K562 (cell line): ENCODE measurements at regions not wholly inside any gene's neighbourhood (a gene's known extent, or its start where the extent isn't known, plus 50 kb on each side); places are given as distances from the start of the nearest gene placed in this dataset.

Experiments
- ATAC-seq: fragments of 200-7000 bp; cut with Tn5 transposase; 3 replicates; pipeline ENCODE4 v1.9.1; 2020; ENCODE audit warnings: moderate library complexity
- BruUV-seq: library from RNA; stranded (reverse); fragments of 400-500 nt; replicated peaks from 2 replicates; lab custom pipeline; 2021; lab: Mats Ljungman, UMichigan
- CTCF ChIA-PET: fragments of 300-600 bp; formaldehyde crosslinking; extraction: SDS; loops from one replicate; lab custom pipeline; 2021; ENCODE audit warnings: low intra/inter-chr PET ratio; lab: Yijun Ruan, JAX
- POLR2A ChIA-PET: fragments of 300-600, 350-650 bp; sonication (Branson Sonifier 250); formaldehyde crosslinking; extraction: SDS; loops from one replicate; lab custom pipeline; 2021; ENCODE audit warnings: antibody characterized with exemption, inconsistent platforms; lab: Yijun Ruan, JAX
- DNase-seq, 4 experiments: peaks; one replicate each; pipeline versions ENCODE4 v3.0.0 to v3.0.0-alpha.2; 2011 to 2018; ENCODE audit warnings: low spot score in 3 of 4, mixed read lengths in 3 of 4; ENCODE audit errors: extremely low read depth in 1 of 4
- FAIRE-seq: peaks from 2 replicates; lab custom pipeline; 2011; peaks lifted over from hg19 to GRCh38; lab: Jason Lieb, UNC
- H2AFZ ChIP-seq: 2 replicates; pipeline ENCODE4 v1.6.0; 2011; ENCODE audit warnings: low read depth, low read length, control low read depth, inconsistent platforms
- H3K27ac ChIP-seq: fragments of 200-600 bp; 3 replicates; pipeline ENCODE4 v1.8.0; 2011; ENCODE audit warnings: low read depth, mild to moderate bottlenecking, control low read depth, inconsistent platforms, low read length, moderate library complexity, mixed read lengths; ENCODE audit errors: extremely low read depth
- H3K27me3 ChIP-seq, 2 experiments: fragments of 300-600 bp in 1 of 2; 2 replicates in 1 of 2; 3 replicates in 1 of 2; pipeline versions ENCODE4 v1.6.0 to v1.8.0; 2011; ENCODE audit warnings: inconsistent platforms in 2 of 2, low read length in 2 of 2, mild to moderate bottlenecking in 1 of 2, mixed read lengths in 1 of 2, moderate library complexity in 1 of 2; ENCODE audit not compliant: control insufficient read depth in 2 of 2, insufficient read depth in 2 of 2
- H3K36me3 ChIP-seq: fragments of 300-600 bp; 3 replicates; pipeline ENCODE4 v1.8.0; 2011; ENCODE audit warnings: mild to moderate bottlenecking, low read length, inconsistent platforms; ENCODE audit not compliant: control insufficient read depth, insufficient read depth
- H3K4me1 ChIP-seq, 2 experiments: fragments of 200-600 bp in 1 of 2; replicated peaks in 1 of 2; 2 replicates in 1 of 2; 3 replicates in 1 of 2; pipeline versions ENCODE4 v1.5.1 to v1.8.0; 2011; ENCODE audit warnings: inconsistent platforms in 2 of 2, low read length in 2 of 2, mild to moderate bottlenecking in 1 of 2, mixed read lengths in 1 of 2, moderate library complexity in 1 of 2; ENCODE audit not compliant: control insufficient read depth in 2 of 2, insufficient read depth in 2 of 2
- H3K4me2 ChIP-seq: 2 replicates; pipeline ENCODE4 v1.6.1; 2011; ENCODE audit warnings: low read length, control low read depth, inconsistent platforms, mixed read lengths; ENCODE audit not compliant: insufficient read depth
- H3K4me3 ChIP-seq: fragments of 200-600 bp; sonication (generic), shearing (Covaris generic); 2 replicates; pipeline ENCODE4 v1.5.1; 2016; ENCODE audit warnings: control low read depth, inconsistent platforms
- H3K79me2 ChIP-seq: fragments of 200-600 bp; 3 replicates; pipeline ENCODE4 v1.8.0; 2011; ENCODE audit warnings: low read length, inconsistent platforms; ENCODE audit not compliant: control insufficient read depth, insufficient read depth
- H3K9ac ChIP-seq, 2 experiments: 2 replicates each; pipeline versions ENCODE4 v1.6.0 to v1.6.1; 2011; ENCODE audit warnings: low read depth in 2 of 2, low read length in 2 of 2, control low read depth in 1 of 2, inconsistent platforms in 1 of 2, mild to moderate bottlenecking in 1 of 2, mixed read lengths in 1 of 2; ENCODE audit not compliant: insufficient read depth in 1 of 2
- H3K9me1 ChIP-seq: one replicate; pipeline ENCODE4 v1.6.0; 2011; ENCODE audit warnings: inconsistent platforms, mild to moderate bottlenecking, low read length, moderate library complexity; ENCODE audit not compliant: control insufficient read depth, insufficient read depth
- H3K9me3 ChIP-seq: replicated peaks from 2 replicates; pipeline ENCODE4 v1.5.1; 2011; ENCODE audit warnings: low read depth, low read length, inconsistent platforms; ENCODE audit not compliant: control insufficient read depth, insufficient read depth
- H4K20me1 ChIP-seq: replicated peaks from 2 replicates; pipeline ENCODE4 v1.6.1; 2011; ENCODE audit warnings: low read length, inconsistent platforms, mixed read lengths; ENCODE audit not compliant: control insufficient read depth, insufficient read depth
- FOSL1 ChIP-seq: fragments of 200-800 bp; sonication (Bioruptor generic); conservative IDR thresholded peaks from 2 replicates; pipeline ENCODE4 v1.6.1; 2016; ENCODE audit warnings: missing genetic modification characterization, missing compliant biosample characterization
- KLF13 ChIP-seq: fragments of 450-650 bp; IDR thresholded peaks from 2 replicates; pipeline ENCODE4 v1.6.1; 2016; ENCODE audit warnings: missing genetic modification characterization, low read depth, mild to moderate bottlenecking, missing compliant biosample characterization, moderate library complexity, borderline replicate concordance
- MIER1 ChIP-seq: fragments of 450-650 bp; IDR thresholded peaks from 2 replicates; pipeline ENCODE4 v1.6.1; 2016; ENCODE audit warnings: antibody characterized with exemption, mild to moderate bottlenecking, low read depth
- SRSF1 ChIP-seq: fragments of 200-400 bp; formaldehyde crosslinking; IDR thresholded peaks from 2 replicates; pipeline ENCODE4 v1.6.1; 2017; ENCODE audit warnings: mild to moderate bottlenecking, low read depth, low read length, moderate library complexity
- ZC3H8 ChIP-seq: fragments of 450-650 bp; IDR thresholded peaks from 2 replicates; pipeline ENCODE4 v1.6.1; 2017
- ZFX ChIP-seq: sonication (generic); formaldehyde crosslinking; IDR thresholded peaks from 2 replicates; pipeline ENCODE4 v1.8.0; 2022; ENCODE audit warnings: mild to moderate bottlenecking, missing genetic modification reagents, moderate library complexity
- ZNF3 ChIP-seq: fragments of 250-450 bp; sonication (Bioruptor Pico); IDR thresholded peaks from 2 replicates; pipeline ENCODE4 v1.5.0; 2021; ENCODE audit warnings: mild to moderate bottlenecking, moderate library complexity
- ZNF76 ChIP-seq: fragments of 250-450 bp; sonication (Bioruptor Pico); IDR thresholded peaks from 2 replicates; pipeline ENCODE4 v1.4.0; 2020; ENCODE audit warnings: mild to moderate bottlenecking, moderate library complexity, borderline replicate concordance
- WGBS: fragments of 100-300 bp; shearing (Covaris generic); methylation state at CpG from one replicate; pipeline ENCODE4 v1.1.6; 2016; ENCODE audit warnings: low coverage, mixed read lengths; ENCODE audit not compliant: insufficient coverage; ENCODE audit errors: missing lambda C conversion rate; 5-methylcytosine and 5-hydroxymethylcytosine counted together
- in situ Hi-C: fragments of 300-500 bp; cut with MboI; formaldehyde crosslinking; loops from 4 replicates; pipeline ENCODE4 v1.15.0; 2018; ENCODE audit warnings: inconsistent platforms, mixed read lengths
- intact Hi-C: fragments of 100-400 bp; cut with micrococcal nuclease; formaldehyde crosslinking; loops from 2 replicates; pipeline ENCODE4 v1.14.2; 2022
- TF ChIP-seq, protein P1 (sequence below): fragments of 450-650 bp; IDR thresholded peaks from 2 replicates; pipeline ENCODE4 v1.6.1; 2018; ENCODE audit not compliant: partially characterized antibody
- TF ChIP-seq, protein P2 (sequence below): sonication (generic); formaldehyde crosslinking; IDR thresholded peaks from 2 replicates; pipeline ENCODE4 v1.9.0; 2022; ENCODE audit warnings: mild to moderate bottlenecking, missing genetic modification reagents
- TF ChIP-seq, protein P3 (sequence below): fragments of 450-650 bp; formaldehyde crosslinking; IDR thresholded peaks from 2 replicates; pipeline ENCODE4 v1.4.0; 2022; ENCODE audit warnings: mild to moderate bottlenecking, moderate library complexity

DNA sequence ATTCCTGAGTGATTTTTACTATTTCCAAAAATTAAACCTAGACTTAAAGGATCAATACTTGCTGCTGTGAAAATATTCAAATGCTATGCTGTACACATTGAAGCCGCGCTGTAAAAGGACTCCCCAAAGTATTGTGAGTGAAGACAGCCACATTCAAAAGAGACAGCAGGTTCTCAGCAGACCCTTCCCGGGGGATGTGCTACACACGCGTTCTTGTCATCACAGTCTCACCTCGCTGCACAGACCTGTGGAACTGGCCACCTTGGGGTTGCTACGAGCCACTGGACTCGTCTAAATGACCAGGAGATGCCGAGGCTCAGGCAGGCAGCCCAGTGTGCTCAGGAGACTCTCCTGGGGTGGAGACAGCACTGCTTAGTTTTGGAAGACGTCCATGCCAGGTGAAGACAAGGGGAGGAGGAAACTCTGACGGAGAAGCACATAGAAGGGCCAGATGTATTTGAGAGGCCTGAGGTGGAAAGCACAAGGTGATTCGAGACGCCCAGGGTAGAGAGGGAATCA lies 367.7 kb upstream of the SHH start:
- ATAC-seq (no peak), DNase-seq (no peak), FAIRE-seq (no peak)
- Histone ChIP-seq H3K4me3 (no peak overlapping the region), H3K36me3 (no peaks in the 10 kb centered on the region), H3K27ac (no peak overlapping the region), H3K9me1 (no peaks in the 10 kb centered on the region), H2AFZ (no peak overlapping the region), H3K4me1 (no peaks in the 10 kb centered on the region), H3K9me3 (no peaks in the 10 kb centered on the region), H3K4me2 (no peak overlapping the region), H4K20me1 (no peaks in the 10 kb centered on the region; the same call in 1 of the 2 replicates), H3K9ac (no peak overlapping the region), H3K79me2 (no peaks in the 10 kb centered on the region), H3K27me3 (peaks cover 36 to 61% of the 10 kb centered on the region in 2 experiments; a peak in 4 of 5 replicates)
- intact Hi-C loops, result no loop called here
- POLR2A ChIA-PET, result interaction anchor here (1.6 kb wide), 1 partner anchor 17 kb away, joined by 3 read pairs; no protein-coding TSS in a partner anchor
- in situ Hi-C loops, result no loop called here
- WGBS, result 1% methylated on average over 13 of the region's 13 CpGs
- BruUV-seq, result no TSS peak
- CTCF ChIA-PET, result no interaction called here
- TF ChIP-seq KLF13 (tag), result no peak
- TF ChIP-seq, protein P1, sequence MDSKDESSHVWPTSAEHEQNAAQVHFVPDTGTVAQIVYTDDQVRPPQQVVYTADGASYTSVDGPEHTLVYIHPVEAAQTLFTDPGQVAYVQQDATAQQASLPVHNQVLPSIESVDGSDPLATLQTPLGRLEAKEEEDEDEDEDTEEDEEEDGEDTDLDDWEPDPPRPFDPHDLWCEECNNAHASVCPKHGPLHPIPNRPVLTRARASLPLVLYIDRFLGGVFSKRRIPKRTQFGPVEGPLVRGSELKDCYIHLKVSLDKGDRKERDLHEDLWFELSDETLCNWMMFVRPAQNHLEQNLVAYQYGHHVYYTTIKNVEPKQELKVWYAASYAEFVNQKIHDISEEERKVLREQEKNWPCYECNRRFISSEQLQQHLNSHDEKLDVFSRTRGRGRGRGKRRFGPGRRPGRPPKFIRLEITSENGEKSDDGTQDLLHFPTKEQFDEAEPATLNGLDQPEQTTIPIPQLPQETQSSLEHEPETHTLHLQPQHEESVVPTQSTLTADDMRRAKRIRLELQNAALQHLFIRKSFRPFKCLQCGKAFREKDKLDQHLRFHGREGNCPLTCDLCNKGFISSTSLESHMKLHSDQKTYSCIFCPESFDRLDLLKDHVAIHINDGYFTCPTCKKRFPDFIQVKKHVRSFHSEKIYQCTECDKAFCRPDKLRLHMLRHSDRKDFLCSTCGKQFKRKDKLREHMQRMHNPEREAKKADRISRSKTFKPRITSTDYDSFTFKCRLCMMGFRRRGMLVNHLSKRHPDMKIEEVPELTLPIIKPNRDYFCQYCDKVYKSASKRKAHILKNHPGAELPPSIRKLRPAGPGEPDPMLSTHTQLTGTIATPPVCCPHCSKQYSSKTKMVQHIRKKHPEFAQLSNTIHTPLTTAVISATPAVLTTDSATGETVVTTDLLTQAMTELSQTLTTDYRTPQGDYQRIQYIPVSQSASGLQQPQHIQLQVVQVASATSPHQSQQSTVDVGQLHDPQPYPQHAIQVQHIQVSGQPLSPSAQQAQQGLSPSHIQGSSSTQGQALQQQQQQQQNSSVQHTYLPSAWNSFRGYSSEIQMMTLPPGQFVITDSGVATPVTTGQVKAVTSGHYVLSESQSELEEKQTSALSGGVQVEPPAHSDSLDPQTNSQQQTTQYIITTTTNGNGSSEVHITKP, result no peak
- no peak for TF ChIP-seq ZNF3
- TF ChIP-seq, protein P2, sequence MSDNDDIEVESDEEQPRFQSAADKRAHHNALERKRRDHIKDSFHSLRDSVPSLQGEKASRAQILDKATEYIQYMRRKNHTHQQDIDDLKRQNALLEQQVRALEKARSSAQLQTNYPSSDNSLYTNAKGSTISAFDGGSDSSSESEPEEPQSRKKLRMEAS (CRISPR knock-in tag), result no peak
- no peak for TF ChIP-seq SRSF1
- TF ChIP-seq MIER1, result no peak
- TF ChIP-seq, protein P3, sequence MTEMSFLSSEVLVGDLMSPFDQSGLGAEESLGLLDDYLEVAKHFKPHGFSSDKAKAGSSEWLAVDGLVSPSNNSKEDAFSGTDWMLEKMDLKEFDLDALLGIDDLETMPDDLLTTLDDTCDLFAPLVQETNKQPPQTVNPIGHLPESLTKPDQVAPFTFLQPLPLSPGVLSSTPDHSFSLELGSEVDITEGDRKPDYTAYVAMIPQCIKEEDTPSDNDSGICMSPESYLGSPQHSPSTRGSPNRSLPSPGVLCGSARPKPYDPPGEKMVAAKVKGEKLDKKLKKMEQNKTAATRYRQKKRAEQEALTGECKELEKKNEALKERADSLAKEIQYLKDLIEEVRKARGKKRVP (CRISPR knock-in tag), result no peak
- no peak for TF ChIP-seq ZFX (CRISPR knock-in tag)
- TF ChIP-seq FOSL1 (tag), result no peak
- no peak for TF ChIP-seq ZC3H8
- no peak for TF ChIP-seq ZNF76 (CRISPR knock-in tag)
